ENCODE measurements at regions not wholly inside any gene's neighbourhood (a gene's known extent, or its start where the extent isn't known, plus 50 kb on each side); places are given as distances from the start of the nearest gene placed in this dataset.

DNA sequence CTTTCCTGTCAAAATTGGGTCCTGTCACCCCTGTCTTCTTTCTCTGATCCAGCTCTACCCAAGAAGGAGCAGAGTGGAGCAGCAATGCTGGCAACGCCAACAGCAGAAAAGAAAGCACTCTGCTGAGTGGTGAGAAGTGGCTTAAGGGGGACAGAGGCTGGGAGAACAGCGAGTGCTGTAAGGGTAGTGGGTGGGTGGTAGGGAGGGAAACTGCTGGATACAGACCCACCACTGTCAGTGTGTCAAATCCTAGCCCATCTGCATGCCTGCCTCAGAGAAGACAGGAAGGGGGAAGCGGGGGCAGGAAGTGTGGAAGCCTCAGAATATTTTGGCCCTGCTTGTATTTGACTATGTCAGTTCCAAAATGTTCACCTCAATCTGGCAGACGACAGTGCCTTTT lies 170.4 kb upstream of the MAST4 start:
- TF ChIP-seq, protein P1, sequence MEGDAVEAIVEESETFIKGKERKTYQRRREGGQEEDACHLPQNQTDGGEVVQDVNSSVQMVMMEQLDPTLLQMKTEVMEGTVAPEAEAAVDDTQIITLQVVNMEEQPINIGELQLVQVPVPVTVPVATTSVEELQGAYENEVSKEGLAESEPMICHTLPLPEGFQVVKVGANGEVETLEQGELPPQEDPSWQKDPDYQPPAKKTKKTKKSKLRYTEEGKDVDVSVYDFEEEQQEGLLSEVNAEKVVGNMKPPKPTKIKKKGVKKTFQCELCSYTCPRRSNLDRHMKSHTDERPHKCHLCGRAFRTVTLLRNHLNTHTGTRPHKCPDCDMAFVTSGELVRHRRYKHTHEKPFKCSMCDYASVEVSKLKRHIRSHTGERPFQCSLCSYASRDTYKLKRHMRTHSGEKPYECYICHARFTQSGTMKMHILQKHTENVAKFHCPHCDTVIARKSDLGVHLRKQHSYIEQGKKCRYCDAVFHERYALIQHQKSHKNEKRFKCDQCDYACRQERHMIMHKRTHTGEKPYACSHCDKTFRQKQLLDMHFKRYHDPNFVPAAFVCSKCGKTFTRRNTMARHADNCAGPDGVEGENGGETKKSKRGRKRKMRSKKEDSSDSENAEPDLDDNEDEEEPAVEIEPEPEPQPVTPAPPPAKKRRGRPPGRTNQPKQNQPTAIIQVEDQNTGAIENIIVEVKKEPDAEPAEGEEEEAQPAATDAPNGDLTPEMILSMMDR (IDR thresholded peaks at IDR 0.05), result no peak
- TF ChIP-seq POLR2A (IDR thresholded peaks at IDR 0.05), result no peak
- H3K9me3 ChIP-seq, result peaks cover 0 to 2% (median 0%) of the 10 kb centered on the region in 4 donors
- no peak overlapping the region for H3K27ac ChIP-seq
- H3K4me1 ChIP-seq, result no peaks in the 10 kb centered on the region
- H3K36me3 ChIP-seq, result no peaks in the 10 kb centered on the region
- no peaks in the 10 kb centered on the region for H3K27me3 ChIP-seq
- ATAC-seq (no peak), DNase-seq (no peak)
- 37% methylated on average over 3 of the region's 4 CpGs for WGBS (ENCODE audit: insufficient coverage, low coverage, low lambda C conversion rate, missing lambda C conversion rate)
- H3K4me3 ChIP-seq, result no peak overlapping the region
- intact Hi-C loops (cut with DNase I), result no loop called here

DNA sequence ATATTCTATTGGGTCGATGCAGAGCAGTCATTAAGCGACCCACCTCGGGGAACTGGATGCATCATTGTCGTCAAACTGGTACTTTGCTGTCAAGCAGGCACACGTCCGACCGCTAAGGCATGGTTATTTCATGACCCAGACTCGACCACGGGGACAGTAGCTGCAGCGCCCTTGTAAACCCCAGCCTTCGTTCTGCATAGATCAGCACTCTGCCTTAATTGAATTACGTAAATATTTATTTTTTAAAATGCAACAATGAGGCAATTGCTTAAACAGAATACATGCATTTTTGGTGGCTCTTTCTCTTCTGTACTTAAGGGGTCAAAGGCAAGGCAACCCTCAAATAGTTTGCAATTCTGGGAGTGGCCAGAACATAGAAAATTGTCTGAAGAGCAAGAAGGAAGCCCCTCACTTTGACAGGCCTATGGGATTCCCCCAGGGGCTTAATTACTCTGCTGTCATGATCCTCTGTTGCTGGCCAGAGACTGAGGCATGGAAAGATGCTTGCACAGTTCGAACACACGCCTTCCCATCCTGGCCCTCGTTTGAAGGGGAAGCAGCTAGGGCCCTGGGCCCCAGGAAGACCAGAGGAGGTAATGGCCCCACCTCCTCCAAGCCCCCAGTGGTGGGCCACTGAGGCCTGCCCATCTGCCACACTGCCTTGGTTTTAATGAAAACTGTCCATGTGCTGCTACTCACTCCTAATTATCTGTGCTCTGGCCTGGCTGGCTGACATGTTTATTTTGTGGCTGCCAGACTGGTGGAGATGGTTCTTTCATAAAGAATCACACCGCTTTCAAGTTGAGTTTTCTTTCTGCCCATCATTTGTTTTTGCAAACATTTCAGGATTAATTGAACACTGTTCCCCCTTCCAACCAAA lies 169.7 kb upstream of the MAST4 start:
- no peaks in the 10 kb centered on the region for H3K27me3 ChIP-seq
- TF ChIP-seq, protein P1 (IDR thresholded peaks at IDR 0.05), result no peak
- TF ChIP-seq POLR2A (IDR thresholded peaks at IDR 0.05), result no peak
- no peaks in the 10 kb centered on the region for H3K4me1 ChIP-seq
- intact Hi-C loops (cut with DNase I), result no loop called here
- WGBS (ENCODE audit: insufficient coverage, low coverage, low lambda C conversion rate, missing lambda C conversion rate), result 59% methylated on average over 14 of the region's 16 CpGs
- H3K27ac ChIP-seq, result no peak overlapping the region
- DNase-seq (no peak), ATAC-seq (no peak)
- no peak overlapping the region for H3K4me3 ChIP-seq
- peaks cover 0 to 2% (median 0%) of the 10 kb centered on the region in 4 donors for H3K9me3 ChIP-seq
- no peaks in the 10 kb centered on the region for H3K36me3 ChIP-seq

DNA sequence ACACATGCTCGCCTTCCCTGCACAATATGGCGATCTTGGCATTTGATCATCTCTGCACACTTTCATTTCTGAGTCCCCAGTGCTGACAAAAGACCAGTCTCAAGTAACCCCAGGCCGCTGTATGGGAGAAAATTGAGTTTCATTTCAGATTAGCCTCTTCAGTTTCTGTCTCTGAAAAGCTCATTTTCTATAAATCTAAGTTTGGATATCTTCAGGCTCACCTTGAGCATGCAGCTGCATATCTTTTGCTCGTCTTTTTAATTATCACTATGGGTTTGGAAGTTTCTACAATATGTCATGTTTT lies 169.1 kb upstream of the MAST4 start:
- ATAC-seq (no peak), DNase-seq (no peak)
- H3K4me1 ChIP-seq, result no peaks in the 10 kb centered on the region
- H3K9me3 ChIP-seq, result peaks cover 0 to 2% (median 0%) of the 10 kb centered on the region in 4 donors
- H3K36me3 ChIP-seq, result no peaks in the 10 kb centered on the region
- intact Hi-C loops (cut with DNase I), result no loop called here
- H3K4me3 ChIP-seq, result no peak overlapping the region
- no peak for TF ChIP-seq POLR2A (IDR thresholded peaks at IDR 0.05)
- TF ChIP-seq, protein P1 (IDR thresholded peaks at IDR 0.05), result no peak
- H3K27me3 ChIP-seq, result no peaks in the 10 kb centered on the region
- WGBS (ENCODE audit: insufficient coverage, low coverage, low lambda C conversion rate, missing lambda C conversion rate), result 60% methylated on average over 4 of the region's 4 CpGs
- H3K27ac ChIP-seq, result no peak overlapping the region

DNA sequence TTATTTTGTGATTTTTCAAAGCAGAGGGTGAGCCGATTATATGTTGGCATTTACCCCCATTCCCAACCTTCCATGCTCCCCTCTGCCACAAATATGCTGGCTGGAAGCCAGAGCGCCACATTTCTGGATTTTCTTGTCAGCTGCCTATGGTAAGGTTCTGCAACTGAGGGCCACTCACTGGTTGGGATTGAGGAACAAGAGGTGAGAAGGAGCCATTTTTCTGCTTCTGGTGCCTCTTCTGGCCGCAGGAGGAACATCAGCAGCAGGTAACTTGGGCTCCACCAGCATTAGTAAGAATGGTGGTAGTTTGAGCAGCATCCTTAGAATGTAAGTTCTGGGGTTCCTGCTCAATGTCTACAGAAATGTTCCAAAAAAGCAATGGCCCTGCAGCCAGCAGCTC lies 159.5 kb upstream of the MAST4 start:
- ATAC-seq, result no peak
- H3K36me3 ChIP-seq, result no peaks in the 10 kb centered on the region
- no peaks in the 10 kb centered on the region for H3K27me3 ChIP-seq
- no peaks in the 10 kb centered on the region for H3K9me3 ChIP-seq
- TF ChIP-seq POLR2A (IDR thresholded peaks at IDR 0.05), result no peak
- TF ChIP-seq, protein P1 (IDR thresholded peaks at IDR 0.05), result peak in 1 of 4 donors; percentile 34
- no peak for DNase-seq
- intact Hi-C loops (cut with DNase I), result no loop called here
- no peaks in the 10 kb centered on the region for H3K4me1 ChIP-seq
- 72% methylated on average over 3 of the region's 3 CpGs for WGBS (ENCODE audit: insufficient coverage, low coverage, low lambda C conversion rate, missing lambda C conversion rate)
- H3K4me3 ChIP-seq, result no peak overlapping the region
- H3K27ac ChIP-seq, result no peak overlapping the region
